C4-2B (cell line): ENCODE measurements at regions not wholly inside any gene's neighbourhood (a gene's known extent, or its start where the extent isn't known, plus 50 kb on each side); places are given as distances from the start of the nearest gene placed in this dataset.

Source experiments
- H3K27ac ChIP-seq: fragments of 450-650 bp; 2 replicates; pipeline ENCODE4 v1.5.1; 2017
- ZFX ChIP-seq: fragments of 450-650 bp; IDR thresholded peaks from 2 replicates; pipeline ENCODE4 v1.6.1; 2017
- TF ChIP-seq, protein P1 (sequence below): fragments of 450-650 bp; conservative IDR thresholded peaks from 2 replicates; pipeline ENCODE4 v1.5.1; 2017; ENCODE audit warnings: mild to moderate bottlenecking

DNA sequence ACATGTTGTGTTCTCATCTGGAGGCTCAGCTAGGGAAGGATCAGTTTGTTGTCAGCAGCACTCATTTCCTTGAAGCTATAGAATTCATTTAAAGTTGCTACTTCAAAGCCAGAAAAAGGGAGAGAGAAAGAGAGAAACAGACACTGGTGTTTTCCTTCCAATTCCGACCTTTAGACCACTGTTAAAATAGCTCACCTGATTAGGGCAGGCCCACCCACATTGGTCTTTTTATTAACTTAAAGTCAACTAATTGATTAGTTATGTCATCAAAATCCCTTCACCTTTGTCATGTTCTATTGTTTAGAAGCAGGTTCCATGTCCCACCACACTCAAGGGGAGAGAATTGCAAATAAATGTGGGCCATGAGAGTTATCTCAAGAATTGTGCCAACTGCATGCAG lies 560.2 kb downstream of the PCDH17 start:
- TF ChIP-seq ZFX = no peak
- TF ChIP-seq, protein P1, sequence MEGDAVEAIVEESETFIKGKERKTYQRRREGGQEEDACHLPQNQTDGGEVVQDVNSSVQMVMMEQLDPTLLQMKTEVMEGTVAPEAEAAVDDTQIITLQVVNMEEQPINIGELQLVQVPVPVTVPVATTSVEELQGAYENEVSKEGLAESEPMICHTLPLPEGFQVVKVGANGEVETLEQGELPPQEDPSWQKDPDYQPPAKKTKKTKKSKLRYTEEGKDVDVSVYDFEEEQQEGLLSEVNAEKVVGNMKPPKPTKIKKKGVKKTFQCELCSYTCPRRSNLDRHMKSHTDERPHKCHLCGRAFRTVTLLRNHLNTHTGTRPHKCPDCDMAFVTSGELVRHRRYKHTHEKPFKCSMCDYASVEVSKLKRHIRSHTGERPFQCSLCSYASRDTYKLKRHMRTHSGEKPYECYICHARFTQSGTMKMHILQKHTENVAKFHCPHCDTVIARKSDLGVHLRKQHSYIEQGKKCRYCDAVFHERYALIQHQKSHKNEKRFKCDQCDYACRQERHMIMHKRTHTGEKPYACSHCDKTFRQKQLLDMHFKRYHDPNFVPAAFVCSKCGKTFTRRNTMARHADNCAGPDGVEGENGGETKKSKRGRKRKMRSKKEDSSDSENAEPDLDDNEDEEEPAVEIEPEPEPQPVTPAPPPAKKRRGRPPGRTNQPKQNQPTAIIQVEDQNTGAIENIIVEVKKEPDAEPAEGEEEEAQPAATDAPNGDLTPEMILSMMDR = no peak
- H3K27ac ChIP-seq = no peak overlapping the region

DNA sequence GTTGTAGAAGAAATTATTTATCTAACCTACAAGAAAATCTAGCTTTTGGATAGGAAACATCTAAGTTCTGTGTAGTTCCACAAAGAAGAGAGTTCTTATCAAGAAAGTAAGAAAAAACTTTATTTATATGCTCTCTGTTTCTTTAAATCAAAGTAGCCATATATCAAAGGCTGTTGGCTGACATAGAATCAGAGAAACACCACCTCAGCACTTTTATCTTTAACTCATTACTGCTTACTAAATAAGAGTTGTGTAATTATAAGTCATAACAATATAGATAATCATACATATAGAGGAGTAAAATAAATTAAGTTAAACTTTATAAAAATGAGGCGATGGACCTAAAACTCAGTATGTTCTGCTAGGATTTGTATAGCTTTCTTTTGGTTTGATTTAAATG lies 570.6 kb downstream of the PCDH17 start:
- TF ChIP-seq, protein P1 = no peak
- no peak for TF ChIP-seq ZFX
- no peak overlapping the region for H3K27ac ChIP-seq

DNA sequence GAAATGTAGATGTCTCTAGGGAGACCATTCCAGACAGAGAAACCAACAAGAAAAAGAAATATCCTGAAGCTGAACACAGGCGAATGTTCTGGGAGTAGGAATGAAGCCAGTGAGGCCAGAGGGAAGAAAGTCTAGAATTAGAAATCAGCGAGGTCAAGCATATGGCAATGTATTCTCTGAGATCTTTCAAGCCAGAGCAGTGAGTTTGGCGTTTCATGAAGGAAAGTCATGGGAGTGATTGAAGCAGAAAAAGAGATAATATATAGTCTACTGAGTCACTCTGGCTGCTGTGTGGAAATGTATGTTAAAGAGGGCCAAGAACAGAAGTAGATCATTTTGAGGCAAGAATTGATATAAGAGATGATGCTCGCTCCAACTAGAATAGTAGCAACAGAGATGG lies 576.0 kb downstream of the PCDH17 start:
- TF ChIP-seq, protein P1 = no peak
- TF ChIP-seq ZFX = no peak
- H3K27ac ChIP-seq = no peak overlapping the region

DNA sequence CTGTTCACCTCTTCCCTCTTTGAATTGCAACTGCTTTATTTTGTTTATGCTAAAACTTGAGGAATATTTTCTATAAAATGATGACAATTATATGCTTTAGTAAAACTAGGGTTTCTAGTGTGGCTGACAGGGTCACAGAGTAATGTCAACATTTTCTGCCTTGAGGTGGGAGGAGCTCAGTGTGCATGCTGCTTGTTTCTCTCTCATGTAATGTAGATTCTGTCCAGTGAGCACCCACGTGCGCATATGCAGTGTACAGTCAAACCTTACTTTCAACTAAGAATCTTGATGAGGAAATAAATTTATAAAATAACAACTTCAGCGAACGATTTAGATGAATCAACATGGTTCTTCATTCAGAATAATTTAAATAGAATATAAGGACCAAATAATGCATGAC lies 603.9 kb downstream of the PCDH17 start:
- no peak overlapping the region for H3K27ac ChIP-seq
- TF ChIP-seq ZFX = no peak
- TF ChIP-seq, protein P1 = no peak

DNA sequence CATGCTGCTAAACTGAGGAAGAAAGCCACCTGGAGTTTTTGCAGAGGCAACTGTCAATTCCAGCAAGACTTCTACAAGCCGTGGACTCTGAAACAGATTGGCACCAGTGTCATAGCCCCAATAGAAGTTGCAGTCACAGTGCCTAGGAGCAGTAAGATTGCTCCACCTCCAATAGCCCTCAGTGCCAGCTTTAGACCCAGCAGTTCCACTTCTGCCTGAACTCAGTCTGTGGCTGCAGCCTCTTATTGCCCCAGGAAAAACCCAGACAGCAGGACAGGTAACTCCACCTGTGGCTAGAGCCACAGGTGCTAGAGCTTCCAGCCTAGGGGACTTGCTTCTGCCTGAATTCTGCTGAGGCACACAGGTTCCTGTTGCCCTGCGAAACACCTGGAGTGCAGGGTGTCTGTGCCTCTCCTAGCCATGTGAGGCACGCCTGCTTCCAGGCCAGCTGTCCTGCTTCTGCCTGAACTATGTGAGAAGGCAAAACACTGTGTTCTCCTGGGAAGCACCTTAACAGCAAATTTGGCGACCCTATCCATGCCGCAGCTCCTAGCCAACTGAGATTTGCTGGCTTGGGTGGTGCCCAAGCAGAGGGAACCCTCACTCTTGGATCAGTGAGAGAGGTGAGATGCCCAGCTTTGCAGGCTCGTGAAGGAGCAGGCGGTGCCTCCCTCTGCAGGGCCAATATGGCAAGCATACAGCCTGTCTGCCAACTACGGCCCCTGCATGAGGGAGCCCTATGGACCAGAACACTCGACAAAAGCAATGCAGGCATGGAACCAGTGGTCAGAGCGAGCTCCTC lies 607.6 kb downstream of the PCDH17 start:
- H3K27ac ChIP-seq = no peak overlapping the region
- TF ChIP-seq, protein P1 = no peak
- TF ChIP-seq ZFX = no peak

DNA sequence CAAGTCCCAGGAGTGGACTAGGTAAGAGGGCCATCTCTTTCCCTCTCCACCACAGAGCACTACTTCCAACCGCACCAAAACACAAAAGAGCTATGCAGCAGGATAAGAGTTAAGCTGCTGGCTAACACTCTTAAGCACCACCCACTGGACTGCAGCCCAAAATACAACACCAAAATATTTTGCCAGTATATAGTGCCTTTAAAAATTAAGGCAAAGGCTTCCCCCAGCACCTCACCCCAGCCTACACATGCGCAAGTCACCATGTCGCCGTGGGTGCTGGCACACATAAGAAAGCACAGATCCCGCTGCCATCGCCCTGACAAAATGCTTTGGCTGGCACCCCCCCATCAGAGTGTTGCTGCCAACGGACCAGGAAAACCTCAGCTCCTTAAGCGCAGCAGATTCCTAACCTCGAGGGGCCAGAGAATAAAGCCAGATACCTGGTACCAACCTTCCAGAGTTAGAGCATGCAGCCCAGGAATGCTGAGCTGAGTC lies 608.3 kb downstream of the PCDH17 start:
- TF ChIP-seq ZFX = no peak
- TF ChIP-seq, protein P1 = no peak
- H3K27ac ChIP-seq = no peak overlapping the region

DNA sequence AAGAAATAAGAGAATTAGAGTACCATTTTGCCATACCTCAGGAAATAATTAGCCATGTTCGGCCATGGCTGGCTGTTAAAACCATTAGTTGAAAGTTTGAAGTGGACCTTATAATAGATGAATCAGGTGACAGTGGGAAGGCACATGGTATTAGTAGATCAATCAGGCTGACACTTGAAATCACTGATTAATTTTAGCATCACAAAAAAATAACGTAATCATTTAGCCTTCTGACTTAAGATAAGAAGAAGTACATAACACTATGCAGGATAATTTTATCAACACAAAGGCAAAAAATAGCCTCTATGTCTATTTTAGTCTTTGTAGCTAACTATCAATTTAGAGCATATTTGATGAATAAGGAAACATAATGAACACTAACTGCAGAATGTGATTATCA lies 615.5 kb downstream of the PCDH17 start:
- no peak for TF ChIP-seq ZFX
- TF ChIP-seq, protein P1 = no peak
- H3K27ac ChIP-seq = no peak overlapping the region
